ENCODE measurements at regions not wholly inside any gene's neighbourhood (a gene's known extent, or its start where the extent isn't known, plus 50 kb on each side); places are given as distances from the start of the nearest gene placed in this dataset.

DNA sequence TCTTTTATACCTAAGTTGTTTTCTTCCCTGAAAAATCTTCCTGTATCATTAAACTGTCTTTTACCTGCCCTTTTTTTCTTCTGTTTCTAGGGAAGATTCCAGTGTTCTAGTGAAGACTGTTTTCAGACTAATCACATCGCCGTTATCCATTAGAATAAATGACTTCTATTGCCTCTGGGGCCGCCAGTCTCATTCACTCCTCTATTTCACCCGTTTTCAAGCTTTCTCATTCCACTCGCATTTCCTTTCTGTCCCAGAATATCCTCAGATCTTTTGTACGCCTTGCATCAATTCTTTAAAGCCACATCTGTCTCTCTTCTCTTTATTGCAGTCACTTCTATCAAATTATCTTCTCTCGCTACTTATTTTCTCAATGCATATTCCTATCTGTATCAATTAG lies 1035.6 kb upstream of the MIR17HG start:
- TF ChIP-seq CTCF (IDR thresholded peaks at IDR 0.05) (no peak), POLR2A (IDR thresholded peaks at IDR 0.05) (no peak), EP300 (IDR thresholded peaks at IDR 0.05) (no peak)

All from sigmoid colon (tissue), 4 donors.